HepG2 (cell line): ENCODE measurements at regions not wholly inside any gene's neighbourhood (a gene's known extent, or its start where the extent isn't known, plus 50 kb on each side); places are given as distances from the start of the nearest gene placed in this dataset.

Experiments
- ATAC-seq: fragments of 200-7000 bp; cut with Tn5 transposase; 3 replicates; pipeline ENCODE4 v1.9.1; 2020; ENCODE audit warnings: mild to moderate bottlenecking, moderate library complexity
- BruUV-seq: library from RNA; stranded (reverse); fragments of 400-500 nt; replicated peaks from 2 replicates; lab custom pipeline; 2021; lab: Mats Ljungman, UMichigan
- CTCF ChIA-PET: fragments of 300-600 bp; formaldehyde crosslinking; extraction: SDS; loops from one replicate; lab custom pipeline; 2021; ENCODE audit warnings: low total read pairs, inconsistent platforms, low intra/inter-chr PET ratio; lab: Yijun Ruan, JAX
- POLR2A ChIA-PET: fragments of 350-600 bp; sonication (Branson Sonifier 250); formaldehyde crosslinking; loops from one replicate; lab custom pipeline; 2020; ENCODE audit warnings: antibody characterized with exemption, inconsistent platforms; lab: Yijun Ruan, JAX
- DNase-seq: peaks from one replicate; pipeline ENCODE4 v3.0.0-alpha.2; 2015; ENCODE audit warnings: low spot score
- FAIRE-seq: peaks from 3 replicates; lab custom pipeline; 2011; peaks lifted over from hg19 to GRCh38; lab: Jason Lieb, UNC
- H2AFZ ChIP-seq: one replicate; pipeline ENCODE4 v1.6.1; 2011; ENCODE audit warnings: low read length, inconsistent platforms
- H3K27ac ChIP-seq: fragments of 300-600 bp; 3 replicates; pipeline ENCODE4 v1.8.0; 2011; ENCODE audit warnings: mixed run types, mild to moderate bottlenecking, mixed read lengths, low read length, inconsistent platforms; ENCODE audit not compliant: insufficient read depth; ENCODE audit errors: extremely low read length
- H3K27me3 ChIP-seq, 2 experiments: fragments of 200-600 bp in 1 of 2; 2 replicates in 1 of 2; 3 replicates in 1 of 2; pipeline versions ENCODE4 v1.6.0 to v1.8.0; 2011; ENCODE audit warnings: low read length in 2 of 2, mild to moderate bottlenecking in 2 of 2, moderate library complexity in 2 of 2, inconsistent platforms in 1 of 2; ENCODE audit not compliant: insufficient read depth in 2 of 2, control insufficient read depth in 1 of 2
- H3K36me3 ChIP-seq, 2 experiments: fragments of 200-600 bp in 1 of 2; replicated peaks in 1 of 2; 2 replicates in 1 of 2; 3 replicates in 1 of 2; pipeline versions ENCODE4 v1.5.1 to v1.8.0; 2011; ENCODE audit warnings: low read length in 2 of 2, inconsistent platforms in 1 of 2; ENCODE audit not compliant: insufficient read depth in 2 of 2, control insufficient read depth in 1 of 2
- H3K4me1 ChIP-seq: 2 replicates; pipeline ENCODE4 v1.5.1; 2012; ENCODE audit warnings: low read length, inconsistent platforms; ENCODE audit not compliant: insufficient read depth
- H3K4me2 ChIP-seq: 2 replicates; pipeline ENCODE4 v1.6.0; 2011; ENCODE audit warnings: low read depth, low read length, inconsistent platforms
- H3K4me3 ChIP-seq, 3 experiments: fragments of 200-600 bp in 1 of 3; sonication (generic), shearing (Covaris generic) in 1 of 3; replicated peaks in 1 of 3; 2 replicates each; pipeline ENCODE4 v1.5.1; 2011 to 2016; ENCODE audit warnings: low read length in 3 of 3, inconsistent platforms in 2 of 3, low read depth in 2 of 3, mild to moderate bottlenecking in 2 of 3, control low read depth in 1 of 3, mixed read lengths in 1 of 3; ENCODE audit not compliant: insufficient read depth in 1 of 3
- H3K79me2 ChIP-seq: one replicate; pipeline ENCODE4 v1.6.1; 2011; ENCODE audit warnings: low read length, inconsistent platforms; ENCODE audit not compliant: insufficient read depth
- H3K9ac ChIP-seq: 2 replicates; pipeline ENCODE4 v1.6.0; 2011; ENCODE audit warnings: mild to moderate bottlenecking, low read depth, low read length, inconsistent platforms; ENCODE audit not compliant: insufficient read depth
- H3K9me3 ChIP-seq: 2 replicates; pipeline ENCODE4 v1.5.1; 2012; ENCODE audit warnings: mild to moderate bottlenecking, low read length
- H4K20me1 ChIP-seq: 2 replicates; pipeline ENCODE4 v1.6.0; 2011; ENCODE audit warnings: inconsistent platforms, mild to moderate bottlenecking, low read length, moderate library complexity; ENCODE audit not compliant: insufficient read depth
- GZF1 ChIP-seq: sonication (generic); formaldehyde crosslinking; IDR thresholded peaks from 2 replicates; pipeline ENCODE4 v1.5.1; 2020; ENCODE audit warnings: mild to moderate bottlenecking, missing genetic modification reagents
- KAT8 ChIP-seq: IDR thresholded peaks from 2 replicates; pipeline ENCODE4 v1.6.1; 2016; ENCODE audit warnings: missing genetic modification reagents, missing compliant biosample characterization
- MXI1 ChIP-seq: IDR thresholded peaks from 3 replicates; pipeline ENCODE4 v1.6.1; 2012; ENCODE audit warnings: low read depth, low read length, inconsistent platforms, borderline replicate concordance
- NPAS2 ChIP-seq: sonication (generic); formaldehyde crosslinking; IDR thresholded peaks from 2 replicates; pipeline ENCODE4 v1.8.0; 2022; ENCODE audit warnings: mild to moderate bottlenecking, missing genetic modification reagents, borderline replicate concordance
- PCBP2 ChIP-seq: fragments of 200-400 bp; formaldehyde crosslinking; optimal IDR thresholded peaks from 2 replicates; pipeline ENCODE3; 2018; ENCODE audit warnings: low read length, low read depth; ENCODE audit not compliant: poor library complexity, severe bottlenecking
- PTBP1 ChIP-seq: fragments of 200-400 bp; formaldehyde crosslinking; IDR thresholded peaks from 2 replicates; pipeline ENCODE4 v1.6.1; 2018; ENCODE audit warnings: low read length, low read depth; ENCODE audit not compliant: poor library complexity, severe bottlenecking
- TBL1XR1 ChIP-seq: fragments of 150-350 bp; IDR thresholded peaks from 2 replicates; pipeline ENCODE4 v1.6.1; 2014; ENCODE audit warnings: borderline replicate concordance, low read length; ENCODE audit not compliant: partially characterized antibody
- TP53 ChIP-seq: sonication (generic); formaldehyde crosslinking; conservative IDR thresholded peaks from 2 replicates; pipeline ENCODE4 v1.4.0; 2020; ENCODE audit warnings: missing genetic modification reagents
- ZNF570 ChIP-seq: sonication (generic); formaldehyde crosslinking; IDR thresholded peaks from 2 replicates; pipeline ENCODE4 v1.4.0; 2020; ENCODE audit warnings: mild to moderate bottlenecking, missing genetic modification reagents, borderline replicate concordance
- WGBS: methylation state at CpG from one replicate; pipeline ENCODE4 v1.1.6; 2017; ENCODE audit warnings: low lambda C conversion rate; 5-methylcytosine and 5-hydroxymethylcytosine counted together
- in situ Hi-C: cut with HindIII; loops from 2 replicates; pipeline ENCODE4 v1.10.0; 2017; ENCODE audit warnings: low pct_unique_long_range_greater_than_20kb; ENCODE audit not compliant: extremely low pct_ligation_motif_present
- intact Hi-C: fragments of 100-400 bp; cut with micrococcal nuclease; formaldehyde crosslinking; loops from one replicate; pipeline ENCODE4 v1.10.0; 2022; ENCODE audit not compliant: unreplicated experiment
- TF ChIP-seq, protein P1 (sequence below): sonication (generic); formaldehyde crosslinking; IDR thresholded peaks from 2 replicates; pipeline ENCODE4 v1.8.0; 2023; ENCODE audit warnings: mild to moderate bottlenecking, missing genetic modification reagents

DNA sequence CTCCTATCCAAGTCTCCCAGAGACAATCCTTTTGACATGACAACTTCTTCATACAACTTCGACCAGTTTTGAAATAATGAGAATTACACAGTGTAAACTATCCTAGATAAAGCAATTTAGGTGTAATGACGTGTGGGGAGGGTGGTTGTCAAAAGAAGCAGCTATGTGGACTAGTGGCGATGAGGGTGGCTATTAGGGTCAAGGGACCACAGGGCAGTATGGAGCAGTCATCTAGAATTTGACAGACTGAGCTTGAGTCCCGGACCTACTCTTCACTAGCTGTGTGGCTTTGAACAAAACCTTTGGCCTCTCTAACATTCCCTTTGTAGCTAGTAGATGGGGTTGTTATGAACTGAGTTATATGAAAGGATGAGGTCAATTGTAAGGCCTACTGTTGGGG, 247.1 kb downstream of the HAPSTR1 start:
- DNase-seq, result no peak
- CTCF ChIA-PET, result no interaction called here
- in situ Hi-C loops (no loop called here), intact Hi-C loops (no loop called here)
- H3K9me3 ChIP-seq, result no peaks in the 10 kb centered on the region
- H3K27ac ChIP-seq, result no peak overlapping the region
- H3K79me2 ChIP-seq, result no peaks in the 10 kb centered on the region
- 19% methylated on average over 4 of the region's 4 CpGs for WGBS
- H3K9ac ChIP-seq, result no peak overlapping the region
- no peak overlapping the region for H2AFZ ChIP-seq
- TF ChIP-seq NPAS2 (CRISPR knock-in tag) (no peak), MXI1 (no peak), KAT8 (CRISPR knock-in tag) (no peak), TP53 (CRISPR knock-in tag) (no peak), ZNF570 (CRISPR knock-in tag) (no peak), TBL1XR1 (no peak), GZF1 (CRISPR knock-in tag) (no peak), PCBP2 (no peak), PTBP1 (no peak)
- TF ChIP-seq, protein P1, sequence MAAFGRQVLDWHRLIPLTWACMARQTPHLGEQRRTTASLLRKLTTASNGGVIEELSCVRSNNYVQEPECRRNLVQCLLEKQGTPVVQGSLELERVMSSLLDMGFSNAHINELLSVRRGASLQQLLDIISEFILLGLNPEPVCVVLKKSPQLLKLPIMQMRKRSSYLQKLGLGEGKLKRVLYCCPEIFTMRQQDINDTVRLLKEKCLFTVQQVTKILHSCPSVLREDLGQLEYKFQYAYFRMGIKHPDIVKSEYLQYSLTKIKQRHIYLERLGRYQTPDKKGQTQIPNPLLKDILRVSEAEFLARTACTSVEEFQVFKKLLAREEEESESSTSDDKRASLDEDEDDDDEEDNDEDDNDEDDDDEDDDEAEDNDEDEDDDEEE, result no peak
- no peaks in the 10 kb centered on the region for H3K4me1 ChIP-seq
- no TSS peak for BruUV-seq
- no peaks in the 10 kb centered on the region; a peak in 2 of 5 replicates for H3K27me3 ChIP-seq
- no peaks in the 10 kb centered on the region for H4K20me1 ChIP-seq
- H3K36me3 ChIP-seq, result no peaks in the 10 kb centered on the region
- ATAC-seq, result no peak
- no peak overlapping the region for H3K4me3 ChIP-seq
- H3K4me2 ChIP-seq, result no peak overlapping the region
- FAIRE-seq, result no peak
- POLR2A ChIA-PET, result no interaction called here
